ENCODE measurements at regions not wholly inside any gene's neighbourhood (a gene's known extent, or its start where the extent isn't known, plus 50 kb on each side); places are given as distances from the start of the nearest gene placed in this dataset.

GRCh38 chr11:88390254-88390653 is 52.7 kb upstream of the CTSC start:
- no peak for TF ChIP-seq POLR2A (IDR thresholded peaks at IDR 0.05; ENCODE audit: low read length)
- no peak for TF ChIP-seq GATA1 (IDR thresholded peaks at IDR 0.05; ENCODE audit: low read depth, low read length)
- DNase-seq: no peak

GRCh38 chr11:88387957-88388356 is 50.4 kb upstream of the CTSC start:
- DNase-seq: no peak
- no peak for TF ChIP-seq POLR2A (IDR thresholded peaks at IDR 0.05; ENCODE audit: low read length)
- no peak for TF ChIP-seq GATA1 (IDR thresholded peaks at IDR 0.05; ENCODE audit: low read depth, low read length)

Data from erythroblast (primary cell).